ENCODE measurements at regions not wholly inside any gene's neighbourhood (a gene's known extent, or its start where the extent isn't known, plus 50 kb on each side); places are given as distances from the start of the nearest gene placed in this dataset.
"Not testable (repeated sequence)": the region's sequence is repeated elsewhere in the genome, so short reads cannot be mapped to it uniquely, and the experiment has no call there.

DNA sequence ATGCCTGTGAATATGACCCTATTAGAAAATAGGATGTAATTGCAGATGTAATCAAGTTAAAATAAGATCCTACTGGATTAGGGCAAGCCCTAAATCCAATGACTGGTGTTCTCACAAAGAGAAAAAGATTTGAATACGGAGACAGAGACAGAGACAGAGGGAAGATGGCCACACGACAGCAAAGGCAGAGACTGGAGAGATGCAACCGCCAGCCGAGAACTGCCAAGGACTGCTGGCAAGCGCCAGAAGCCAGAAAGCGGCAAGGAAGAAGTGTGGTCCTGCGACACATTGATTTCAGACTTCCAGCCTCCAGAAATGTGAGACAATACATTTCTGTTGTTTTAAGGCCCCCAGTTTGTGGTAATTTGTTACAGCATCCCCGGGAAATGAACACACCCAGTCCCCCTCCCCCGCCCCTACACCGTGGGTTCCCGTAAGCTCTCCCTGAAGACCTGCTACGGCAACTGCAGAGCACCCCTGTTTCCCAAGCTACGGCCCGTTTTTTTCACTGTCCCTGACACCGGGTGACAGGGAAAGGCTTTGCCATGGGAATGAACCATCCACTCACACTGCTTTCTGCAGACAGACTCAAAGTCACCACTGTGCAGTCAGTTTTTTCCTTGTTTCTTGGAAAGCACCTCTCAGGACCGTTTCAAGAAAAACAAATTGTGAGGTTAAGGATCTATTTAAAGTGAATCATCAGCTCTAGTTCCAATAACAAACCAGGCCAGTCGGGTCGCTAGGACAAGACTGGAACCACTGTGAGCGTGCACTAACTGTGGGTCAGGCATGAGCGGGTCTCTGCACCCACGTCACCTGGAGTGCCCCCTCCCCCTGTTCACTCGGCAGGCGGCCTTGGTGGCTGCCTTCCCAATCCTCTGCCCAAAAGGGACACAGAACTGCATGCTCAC lies 199.2 kb upstream of the IRF2BP2 start:
- TF ChIP-seq, protein P1, sequence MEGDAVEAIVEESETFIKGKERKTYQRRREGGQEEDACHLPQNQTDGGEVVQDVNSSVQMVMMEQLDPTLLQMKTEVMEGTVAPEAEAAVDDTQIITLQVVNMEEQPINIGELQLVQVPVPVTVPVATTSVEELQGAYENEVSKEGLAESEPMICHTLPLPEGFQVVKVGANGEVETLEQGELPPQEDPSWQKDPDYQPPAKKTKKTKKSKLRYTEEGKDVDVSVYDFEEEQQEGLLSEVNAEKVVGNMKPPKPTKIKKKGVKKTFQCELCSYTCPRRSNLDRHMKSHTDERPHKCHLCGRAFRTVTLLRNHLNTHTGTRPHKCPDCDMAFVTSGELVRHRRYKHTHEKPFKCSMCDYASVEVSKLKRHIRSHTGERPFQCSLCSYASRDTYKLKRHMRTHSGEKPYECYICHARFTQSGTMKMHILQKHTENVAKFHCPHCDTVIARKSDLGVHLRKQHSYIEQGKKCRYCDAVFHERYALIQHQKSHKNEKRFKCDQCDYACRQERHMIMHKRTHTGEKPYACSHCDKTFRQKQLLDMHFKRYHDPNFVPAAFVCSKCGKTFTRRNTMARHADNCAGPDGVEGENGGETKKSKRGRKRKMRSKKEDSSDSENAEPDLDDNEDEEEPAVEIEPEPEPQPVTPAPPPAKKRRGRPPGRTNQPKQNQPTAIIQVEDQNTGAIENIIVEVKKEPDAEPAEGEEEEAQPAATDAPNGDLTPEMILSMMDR (IDR thresholded peaks at IDR 0.05), result not testable (repeated sequence)
- not testable (repeated sequence) for TF ChIP-seq POLR2A (IDR thresholded peaks at IDR 0.05)
